Spinal cord (tissue), 9 donors: ENCODE measurements at regions not wholly inside any gene's neighbourhood (a gene's known extent, or its start where the extent isn't known, plus 50 kb on each side); places are given as distances from the start of the nearest gene placed in this dataset.

Experiments
- DNase-seq, 6 donors: peaks; one replicate each; pipeline versions ENCODE4 v3.0.0 to v3.0.0-alpha.2; 2013 to 2015; ENCODE audit warnings: low spot score in 6 of 6, low read depth in 4 of 6
- H3K27ac ChIP-seq: one replicate; pipeline ENCODE4 v1.5.1; 2013; ENCODE audit warnings: low read depth, low read length, control low read depth
- H3K27me3 ChIP-seq: one replicate; pipeline ENCODE4 v1.6.1; 2013; ENCODE audit warnings: low read length; ENCODE audit not compliant: control insufficient read depth, insufficient read depth
- H3K36me3 ChIP-seq: one replicate; pipeline ENCODE4 v1.6.1; 2013; ENCODE audit warnings: low read length; ENCODE audit not compliant: control insufficient read depth, insufficient read depth
- H3K4me1 ChIP-seq: one replicate; pipeline ENCODE4 v1.6.1; 2013; ENCODE audit warnings: low read length; ENCODE audit not compliant: control insufficient read depth, insufficient read depth
- H3K4me3 ChIP-seq: one replicate; pipeline ENCODE4 v1.5.1; 2013; ENCODE audit warnings: low read depth, low read length, control low read depth
- H3K9me3 ChIP-seq: one replicate; pipeline ENCODE4 v1.6.1; 2013; ENCODE audit warnings: low read length; ENCODE audit not compliant: control insufficient read depth, insufficient read depth
- WGBS: methylation state at CpG from one replicate; pipeline ENCODE4 v1.1.5; 2013; ENCODE audit warnings: missing lambda C conversion rate; ENCODE audit not compliant: insufficient coverage; 5-methylcytosine and 5-hydroxymethylcytosine counted together
- donor health status: healthy.

- Histone ChIP-seq H3K27me3 (no peaks in the 10 kb centered on the region), H3K4me1 (no peaks in the 10 kb centered on the region), H3K9me3 (no peaks in the 10 kb centered on the region), H3K4me3 (no peak overlapping the region), H3K36me3 (no peaks in the 10 kb centered on the region), H3K27ac (no peak overlapping the region)
- peak in 2 of 6 donors; percentile 31 to 53 for DNase-seq
- WGBS, result 52% methylated on average over 2 of the region's 2 CpGs
These were observed 565.0 kb downstream of the REEP3 start for GRCh38 chr10:64086083-64086767.

DNA sequence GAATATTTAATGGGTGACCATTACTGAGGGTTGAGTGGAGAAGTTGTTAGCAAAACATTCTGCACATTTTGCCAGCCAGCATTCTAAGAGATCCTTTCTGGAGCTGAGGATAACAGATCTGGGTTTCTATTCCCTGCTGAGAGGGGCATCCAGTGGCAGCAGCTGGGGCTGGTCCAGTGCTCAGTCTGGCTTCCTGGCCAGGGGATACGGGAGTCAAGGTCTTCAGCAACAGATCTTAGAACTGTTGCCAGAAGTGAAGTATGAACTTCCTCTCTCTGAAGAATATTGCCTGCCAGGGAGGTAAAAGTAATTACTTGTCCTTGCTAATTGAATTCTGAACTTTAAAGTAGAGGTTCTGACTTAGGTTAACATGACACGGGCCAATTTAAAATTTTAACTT is 568.4 kb downstream of the REEP3 start:
- H3K4me3 ChIP-seq, result no peak overlapping the region
- no peaks in the 10 kb centered on the region for H3K9me3 ChIP-seq
- H3K36me3 ChIP-seq, result no peaks in the 10 kb centered on the region
- no peaks in the 10 kb centered on the region for H3K27me3 ChIP-seq
- 64% methylated on average over 1 of the region's 2 CpGs for WGBS
- H3K27ac ChIP-seq, result no peak overlapping the region
- no peak for DNase-seq
- H3K4me1 ChIP-seq, result no peaks in the 10 kb centered on the region

GRCh38 chr10:64090865-64091264 is 569.7 kb downstream of the REEP3 start:
- no peak for DNase-seq
- no peaks in the 10 kb centered on the region for H3K36me3 ChIP-seq
- no peaks in the 10 kb centered on the region for H3K9me3 ChIP-seq
- no peaks in the 10 kb centered on the region for H3K4me1 ChIP-seq
- no peaks in the 10 kb centered on the region for H3K27me3 ChIP-seq
- H3K4me3 ChIP-seq, result no peak overlapping the region
- no CpG with 5 or more reads among the region's 3 CpGs for WGBS
- no peak overlapping the region for H3K27ac ChIP-seq

DNA sequence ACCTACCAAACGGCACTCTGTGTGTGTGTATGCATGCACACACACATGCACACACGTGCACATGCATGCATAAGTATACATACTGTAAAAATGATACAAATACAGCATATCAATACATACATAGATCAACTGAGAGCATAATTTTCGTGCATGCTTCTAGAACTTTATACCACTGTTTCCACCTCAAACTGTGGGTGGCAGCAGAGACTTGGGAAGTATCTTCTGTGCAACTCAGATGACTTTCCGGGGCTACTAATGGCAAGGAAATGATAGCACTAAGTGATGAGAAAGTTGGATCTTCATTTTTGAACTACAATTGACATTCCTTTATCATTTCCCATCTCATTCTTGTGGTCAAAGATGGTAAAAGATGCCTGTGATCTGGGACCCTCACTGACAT is 570.7 kb downstream of the REEP3 start:
- Histone ChIP-seq H3K27ac (no peak overlapping the region), H3K36me3 (no peaks in the 10 kb centered on the region), H3K4me3 (no peak overlapping the region), H3K4me1 (no peaks in the 10 kb centered on the region), H3K9me3 (no peaks in the 10 kb centered on the region), H3K27me3 (no peaks in the 10 kb centered on the region)
- peak in 2 of 6 donors; percentile 43 to 74 for DNase-seq
- no CpG with 5 or more reads among the region's 4 CpGs for WGBS

- WGBS, result no CpG with 5 or more reads among the region's 3 CpGs
- Histone ChIP-seq H3K36me3 (no peaks in the 10 kb centered on the region), H3K4me1 (no peaks in the 10 kb centered on the region), H3K27me3 (no peaks in the 10 kb centered on the region), H3K9me3 (no peaks in the 10 kb centered on the region), H3K27ac (no peak overlapping the region), H3K4me3 (no peak overlapping the region)
- DNase-seq, result no peak
These were observed 572.1 kb downstream of the REEP3 start for GRCh38 chr10:64093304-64093703.

- no peaks in the 10 kb centered on the region for H3K36me3 ChIP-seq
- H3K4me1 ChIP-seq, result no peaks in the 10 kb centered on the region
- DNase-seq, result no peak
- no peak overlapping the region for H3K4me3 ChIP-seq
- H3K9me3 ChIP-seq, result no peaks in the 10 kb centered on the region
- no peak overlapping the region for H3K27ac ChIP-seq
- no CpG with 5 or more reads among the region's 3 CpGs for whole genome bisulfite sequencing
- H3K27me3 ChIP-seq, result no peaks in the 10 kb centered on the region
These were observed 572.8 kb downstream of the REEP3 start for GRCh38 chr10:64093946-64094535.

GRCh38 chr10:64096941-64097340 is 575.7 kb downstream of the REEP3 start:
- H3K36me3 ChIP-seq, result no peaks in the 10 kb centered on the region
- H3K4me1 ChIP-seq, result no peaks in the 10 kb centered on the region
- no peak overlapping the region for H3K4me3 ChIP-seq
- WGBS, result 83% methylated on average over 3 of the region's 4 CpGs
- no peak overlapping the region for H3K27ac ChIP-seq
- H3K9me3 ChIP-seq, result no peaks in the 10 kb centered on the region
- DNase-seq, result no peak
- H3K27me3 ChIP-seq, result no peaks in the 10 kb centered on the region

DNA sequence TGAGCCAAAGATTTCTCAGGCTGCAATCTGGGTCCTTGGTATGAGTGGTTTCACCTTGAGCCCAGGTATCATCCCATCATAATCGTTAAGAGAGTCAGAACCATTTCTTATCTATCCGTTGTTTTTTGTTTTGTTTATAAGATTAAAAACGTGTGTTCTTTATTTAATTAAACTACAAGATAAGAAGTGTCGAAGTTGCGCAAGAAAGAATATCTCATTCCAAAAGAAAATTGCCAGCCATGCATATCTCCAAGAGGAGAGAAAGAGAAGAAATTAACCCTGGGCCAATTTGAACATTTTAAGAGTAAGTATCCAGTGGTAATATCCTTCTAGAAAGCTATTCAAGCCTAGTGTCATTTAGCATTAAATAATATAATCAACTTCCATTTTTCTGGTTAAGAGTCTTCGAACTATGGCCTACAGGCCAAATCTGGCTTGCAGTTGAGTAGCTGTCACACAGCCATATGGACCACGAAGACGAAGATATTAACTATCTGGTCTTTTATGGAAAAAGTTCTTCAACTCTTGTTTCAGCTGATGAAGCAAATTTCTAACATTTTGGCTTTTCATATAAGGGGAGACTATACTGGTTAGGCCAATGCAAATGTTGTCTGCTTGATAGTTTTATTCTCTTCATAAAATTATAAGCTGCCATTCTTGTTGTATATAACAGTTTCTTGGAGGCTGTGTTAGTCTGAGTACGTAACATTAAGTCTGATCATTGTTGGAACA is 576.4 kb downstream of the REEP3 start:
- Histone ChIP-seq H3K9me3 (no peaks in the 10 kb centered on the region), H3K36me3 (no peaks in the 10 kb centered on the region), H3K4me3 (no peak overlapping the region), H3K27me3 (no peaks in the 10 kb centered on the region), H3K4me1 (no peaks in the 10 kb centered on the region), H3K27ac (no peak overlapping the region)
- no peak for DNase-seq
- 100% methylated on average over 2 of the region's 9 CpGs for WGBS

DNA sequence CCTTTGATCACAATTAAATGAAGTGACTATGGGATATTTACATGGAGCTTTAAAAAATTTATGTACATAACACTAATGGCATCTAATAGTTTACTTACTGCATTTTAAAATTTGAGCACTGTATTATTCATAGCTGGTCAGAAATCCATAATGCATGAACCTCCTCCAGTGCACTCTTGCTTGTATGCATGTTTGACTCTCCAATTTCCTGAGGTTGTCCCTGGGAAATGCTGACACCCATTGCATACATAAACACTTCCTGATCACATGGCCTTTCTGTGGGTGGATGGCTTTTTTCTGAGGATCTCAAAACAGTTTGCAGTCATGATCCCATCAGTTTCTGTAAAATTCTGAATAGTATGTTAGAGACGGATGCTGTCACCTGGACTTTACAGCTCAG is 577.8 kb downstream of the REEP3 start:
- no peak for DNase-seq
- WGBS, result 86% methylated on average over 1 of the region's 1 CpG
- no peak overlapping the region for H3K27ac ChIP-seq
- H3K4me1 ChIP-seq, result no peaks in the 10 kb centered on the region
- no peaks in the 10 kb centered on the region for H3K36me3 ChIP-seq
- H3K4me3 ChIP-seq, result no peak overlapping the region
- no peaks in the 10 kb centered on the region for H3K27me3 ChIP-seq
- no peaks in the 10 kb centered on the region for H3K9me3 ChIP-seq
